ENCODE measurements at regions not wholly inside any gene's neighbourhood (a gene's known extent, or its start where the extent isn't known, plus 50 kb on each side); places are given as distances from the start of the nearest gene placed in this dataset.

DNA sequence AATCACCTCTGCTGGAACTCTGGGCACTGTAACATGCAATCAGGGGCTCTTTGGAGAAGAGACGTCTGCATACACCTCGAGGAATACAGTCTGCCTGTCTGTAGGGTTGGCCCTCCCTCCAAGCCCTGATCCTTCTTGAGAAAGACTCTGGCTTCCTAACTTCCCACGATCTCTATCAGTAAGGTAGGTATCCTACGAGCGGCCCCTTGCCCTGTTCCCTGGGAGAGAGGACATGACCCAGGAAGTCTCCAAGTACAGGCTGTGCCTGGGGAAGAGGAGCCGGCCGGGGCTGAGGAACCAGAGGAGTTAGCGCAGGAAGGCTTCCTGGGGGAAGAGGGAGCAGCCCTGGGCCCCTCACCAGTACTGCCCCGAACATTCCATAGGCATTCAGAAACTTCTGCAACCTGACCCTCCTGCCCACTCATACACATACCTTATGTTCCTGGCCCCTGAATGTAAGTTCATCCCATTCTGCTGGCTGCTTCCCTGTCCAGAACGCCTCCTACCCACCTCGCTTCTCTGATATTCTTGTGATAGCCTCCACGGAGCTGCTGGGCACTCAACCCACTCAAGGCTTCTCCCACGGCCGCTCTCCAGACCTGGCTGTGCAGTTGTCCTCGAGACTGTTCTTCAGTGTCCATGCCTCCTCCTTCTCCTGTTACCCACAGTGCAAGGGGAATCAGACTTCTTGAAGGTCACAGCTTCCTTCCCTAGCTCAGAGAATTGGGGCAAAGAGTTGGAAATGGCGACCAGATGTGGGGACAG is 116.1 kb downstream of the CYP26B1 start:
- H3K27me3 Mint-ChIP-seq (ENCODE audit: unreplicated experiment) = peaks cover 45% of the 10 kb centered on the region
- CTCF ChIA-PET = no interaction called here
- TF ChIP-seq, protein P1, sequence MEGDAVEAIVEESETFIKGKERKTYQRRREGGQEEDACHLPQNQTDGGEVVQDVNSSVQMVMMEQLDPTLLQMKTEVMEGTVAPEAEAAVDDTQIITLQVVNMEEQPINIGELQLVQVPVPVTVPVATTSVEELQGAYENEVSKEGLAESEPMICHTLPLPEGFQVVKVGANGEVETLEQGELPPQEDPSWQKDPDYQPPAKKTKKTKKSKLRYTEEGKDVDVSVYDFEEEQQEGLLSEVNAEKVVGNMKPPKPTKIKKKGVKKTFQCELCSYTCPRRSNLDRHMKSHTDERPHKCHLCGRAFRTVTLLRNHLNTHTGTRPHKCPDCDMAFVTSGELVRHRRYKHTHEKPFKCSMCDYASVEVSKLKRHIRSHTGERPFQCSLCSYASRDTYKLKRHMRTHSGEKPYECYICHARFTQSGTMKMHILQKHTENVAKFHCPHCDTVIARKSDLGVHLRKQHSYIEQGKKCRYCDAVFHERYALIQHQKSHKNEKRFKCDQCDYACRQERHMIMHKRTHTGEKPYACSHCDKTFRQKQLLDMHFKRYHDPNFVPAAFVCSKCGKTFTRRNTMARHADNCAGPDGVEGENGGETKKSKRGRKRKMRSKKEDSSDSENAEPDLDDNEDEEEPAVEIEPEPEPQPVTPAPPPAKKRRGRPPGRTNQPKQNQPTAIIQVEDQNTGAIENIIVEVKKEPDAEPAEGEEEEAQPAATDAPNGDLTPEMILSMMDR (IDR thresholded peaks at IDR 0.05; ENCODE audit: unreplicated experiment) = no peak
- no TSS peak for BruUV-seq (replicated peaks)
- peaks cover 9% of the 10 kb centered on the region for H3K4me1 Mint-ChIP-seq (ENCODE audit: low read depth, unreplicated experiment)
- no peak for DNase-seq
- H3K36me3 Mint-ChIP-seq (ENCODE audit: insufficient read depth, unreplicated experiment) = peaks cover 6% of the 10 kb centered on the region
- intact Hi-C loops (cut with micrococcal nuclease; ENCODE audit: unreplicated experiment) = no loop called here
- no peak overlapping the region for H3K4me3 Mint-ChIP-seq (ENCODE audit: low read depth, unreplicated experiment)
- no peaks in the 10 kb centered on the region for H3K9me3 Mint-ChIP-seq (ENCODE audit: low read depth, unreplicated experiment)
- H3K27ac Mint-ChIP-seq (ENCODE audit: unreplicated experiment) = no peak overlapping the region

DNA sequence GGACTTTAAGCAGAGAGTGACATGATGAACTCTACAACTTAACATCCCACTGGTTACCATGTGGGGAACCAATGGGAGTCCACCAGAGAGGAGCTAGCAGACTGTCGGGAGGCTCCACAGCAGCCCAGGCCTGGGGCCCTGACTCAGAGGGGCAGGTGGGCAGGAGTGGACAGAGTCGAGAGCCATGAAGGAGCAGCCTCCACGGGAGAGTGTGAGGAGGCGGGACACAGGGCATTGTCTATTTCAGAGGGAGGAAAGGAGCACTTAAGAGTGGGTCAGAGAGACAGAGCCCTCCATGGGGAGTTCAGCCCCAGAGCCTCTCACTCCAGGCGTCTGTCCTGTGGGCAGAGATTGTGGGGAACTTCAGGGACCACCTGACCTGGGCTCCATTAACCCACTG is 118.7 kb downstream of the CYP26B1 start:
- no peak for DNase-seq
- Mint-ChIP-seq H3K36me3 (ENCODE audit: insufficient read depth, unreplicated experiment) (no peaks in the 10 kb centered on the region), H3K9me3 (ENCODE audit: low read depth, unreplicated experiment) (no peaks in the 10 kb centered on the region), H3K27ac (ENCODE audit: unreplicated experiment) (no peak overlapping the region), H3K4me3 (ENCODE audit: low read depth, unreplicated experiment) (no peak overlapping the region), H3K27me3 (ENCODE audit: unreplicated experiment) (peaks cover 45% of the 10 kb centered on the region), H3K4me1 (ENCODE audit: low read depth, unreplicated experiment) (no peaks in the 10 kb centered on the region)
- no TSS peak for BruUV-seq (replicated peaks)
- TF ChIP-seq, protein P1 (IDR thresholded peaks at IDR 0.05; ENCODE audit: unreplicated experiment) = no peak
- intact Hi-C loops (cut with micrococcal nuclease; ENCODE audit: unreplicated experiment) = no loop called here
- CTCF ChIA-PET = no interaction called here

DNA sequence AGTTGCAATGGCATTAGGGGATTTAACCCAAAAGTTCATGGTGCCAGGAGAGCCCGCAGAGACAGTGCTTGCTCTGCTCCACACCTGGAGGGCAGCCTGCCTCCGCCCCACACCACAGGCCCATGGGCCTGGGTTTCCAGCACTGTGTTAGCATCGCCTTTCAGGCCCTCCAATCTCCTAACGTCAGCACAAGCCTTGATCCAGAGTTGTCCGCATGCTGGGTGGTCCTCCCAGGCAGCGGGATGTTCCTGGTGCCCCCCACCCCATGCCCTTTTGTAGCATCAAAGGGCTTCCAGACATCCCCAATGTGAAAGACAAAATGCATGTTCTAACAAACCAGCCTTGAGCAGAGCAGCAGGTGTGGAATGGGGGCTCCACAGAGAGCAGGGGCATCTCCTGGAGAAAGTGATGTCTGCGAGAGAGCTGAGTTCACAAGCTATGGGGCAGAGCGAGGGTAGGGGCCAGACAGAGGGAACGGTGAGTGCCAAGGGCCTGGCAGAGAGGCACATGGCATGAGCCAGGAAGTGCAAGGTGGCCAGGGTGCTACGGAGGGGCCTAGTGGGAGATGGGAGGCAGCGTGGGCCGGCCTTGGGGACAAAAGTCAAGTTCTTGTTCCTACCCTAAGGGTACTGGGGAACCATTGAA is 119.2 kb downstream of the CYP26B1 start:
- TF ChIP-seq, protein P1 (IDR thresholded peaks at IDR 0.05; ENCODE audit: unreplicated experiment) = no peak
- no TSS peak for BruUV-seq (replicated peaks)
- H3K27ac Mint-ChIP-seq (ENCODE audit: unreplicated experiment) = no peak overlapping the region
- H3K9me3 Mint-ChIP-seq (ENCODE audit: low read depth, unreplicated experiment) = no peaks in the 10 kb centered on the region
- no peak overlapping the region for H3K4me3 Mint-ChIP-seq (ENCODE audit: low read depth, unreplicated experiment)
- CTCF ChIA-PET = no interaction called here
- no peaks in the 10 kb centered on the region for H3K36me3 Mint-ChIP-seq (ENCODE audit: insufficient read depth, unreplicated experiment)
- peaks cover 42% of the 10 kb centered on the region for H3K27me3 Mint-ChIP-seq (ENCODE audit: unreplicated experiment)
- intact Hi-C loops (cut with micrococcal nuclease; ENCODE audit: unreplicated experiment) = no loop called here
- no peak for DNase-seq
- no peaks in the 10 kb centered on the region for H3K4me1 Mint-ChIP-seq (ENCODE audit: low read depth, unreplicated experiment)

DNA sequence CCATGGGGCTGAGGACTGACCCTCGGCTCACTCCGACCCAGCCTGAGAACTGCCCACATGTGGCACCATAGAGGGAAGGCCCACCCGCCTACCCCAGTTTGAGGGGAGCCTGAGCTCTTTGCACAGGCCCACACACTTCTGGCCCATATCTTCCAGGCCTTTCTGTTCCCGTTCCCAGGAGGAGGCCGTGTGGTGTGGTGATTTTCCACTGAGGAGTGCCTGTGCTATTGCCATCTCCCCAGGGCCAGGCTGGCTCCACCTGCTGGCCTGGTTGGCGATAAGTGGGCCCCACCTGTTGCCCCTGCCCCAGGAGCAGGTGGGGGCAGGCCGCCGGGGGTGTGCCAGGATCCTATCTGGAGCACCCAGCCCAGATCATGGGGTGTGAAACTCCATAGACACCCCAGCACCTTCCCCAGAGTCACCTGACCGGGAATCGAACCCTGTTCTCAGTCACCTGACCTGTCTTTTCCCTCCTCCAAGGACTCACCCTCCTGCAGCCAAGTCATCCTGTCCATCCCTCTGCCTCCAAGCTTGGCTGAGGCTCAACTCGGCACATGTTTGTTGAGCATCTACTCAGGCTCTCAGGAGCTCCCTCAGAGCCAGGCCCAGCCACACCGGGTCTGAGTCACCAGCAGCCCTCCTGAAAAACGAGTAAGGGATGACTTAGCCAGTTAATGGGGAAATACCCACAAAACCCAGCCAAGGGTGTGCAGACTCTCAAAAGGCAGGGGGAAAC is 120.1 kb downstream of the CYP26B1 start:
- CTCF ChIA-PET = no interaction called here
- no peak overlapping the region for H3K4me3 Mint-ChIP-seq (ENCODE audit: low read depth, unreplicated experiment)
- intact Hi-C loops (cut with micrococcal nuclease; ENCODE audit: unreplicated experiment) = no loop called here
- peaks cover 38% of the 10 kb centered on the region for H3K27me3 Mint-ChIP-seq (ENCODE audit: unreplicated experiment)
- H3K36me3 Mint-ChIP-seq (ENCODE audit: insufficient read depth, unreplicated experiment) = no peaks in the 10 kb centered on the region
- H3K27ac Mint-ChIP-seq (ENCODE audit: unreplicated experiment) = no peak overlapping the region
- no peaks in the 10 kb centered on the region for H3K4me1 Mint-ChIP-seq (ENCODE audit: low read depth, unreplicated experiment)
- TF ChIP-seq, protein P1 (IDR thresholded peaks at IDR 0.05; ENCODE audit: unreplicated experiment) = no peak
- DNase-seq = no peak
- BruUV-seq (replicated peaks) = no TSS peak
- H3K9me3 Mint-ChIP-seq (ENCODE audit: low read depth, unreplicated experiment) = no peaks in the 10 kb centered on the region

Measured in Calu3 (cell line).